ENCODE measurements at regions not wholly inside any gene's neighbourhood (a gene's known extent, or its start where the extent isn't known, plus 50 kb on each side); places are given as distances from the start of the nearest gene placed in this dataset.

- no peak for TF ChIP-seq HES4 (CRISPR knock-in tag; IDR thresholded peaks at IDR 0.05; ENCODE audit: borderline replicate concordance)
- no peak for TF ChIP-seq GATA4 (IDR thresholded peaks at IDR 0.05; ENCODE audit: borderline replicate concordance, low read depth)
- TF ChIP-seq SALL1 (CRISPR knock-in tag; IDR thresholded peaks at IDR 0.05), result no peak
Measured at GRCh38 chr18:53796040-53796729, 428.3 kb downstream of the MBD2 start (continued).

- POLR2A ChIA-PET, result no interaction called here
- no peak for TF ChIP-seq SALL2 (CRISPR knock-in tag; IDR thresholded peaks at IDR 0.05)
- no peak for TF ChIP-seq ZNF224 (CRISPR knock-in tag; IDR thresholded peaks at IDR 0.05)
- no peak for TF ChIP-seq LRRFIP1 (CRISPR knock-in tag; conservative IDR thresholded peaks at IDR 0.05)
- no peak for TF ChIP-seq PHF20 (CRISPR knock-in tag; IDR thresholded peaks at IDR 0.05)
- no peak for TF ChIP-seq ZNF720 (CRISPR knock-in tag; IDR thresholded peaks at IDR 0.05)
- TF ChIP-seq NAIF1 (CRISPR knock-in tag; IDR thresholded peaks at IDR 0.05; ENCODE audit: borderline replicate concordance), result no peak
- TF ChIP-seq ZBTB7B (CRISPR knock-in tag; IDR thresholded peaks at IDR 0.05), result no peak
- no peak for TF ChIP-seq MAFK (conservative IDR thresholded peaks at IDR 0.05 in 1 of 2, IDR thresholded peaks at IDR 0.05 in 1 of 2; ENCODE audit: low read length in 2 of 2)
- TF ChIP-seq, protein P1, sequence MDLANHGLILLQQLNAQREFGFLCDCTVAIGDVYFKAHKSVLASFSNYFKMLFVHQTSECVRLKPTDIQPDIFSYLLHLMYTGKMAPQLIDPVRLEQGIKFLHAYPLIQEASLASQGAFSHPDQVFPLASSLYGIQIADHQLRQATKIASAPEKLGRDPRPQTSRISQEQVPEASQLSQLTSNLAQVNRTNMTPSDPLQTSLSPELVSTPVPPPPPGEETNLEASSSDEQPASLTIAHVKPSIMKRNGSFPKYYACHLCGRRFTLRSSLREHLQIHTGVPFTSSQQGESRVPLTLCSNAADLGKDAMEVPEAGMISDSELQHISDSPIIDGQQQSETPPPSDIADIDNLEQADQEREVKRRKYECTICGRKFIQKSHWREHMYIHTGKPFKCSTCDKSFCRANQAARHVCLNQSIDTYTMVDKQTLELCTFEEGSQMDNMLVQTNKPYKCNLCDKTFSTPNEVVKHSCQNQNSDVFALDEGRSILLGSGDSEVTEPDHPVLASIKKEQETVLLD (CRISPR knock-in tag; IDR thresholded peaks at IDR 0.05; ENCODE audit: low read depth), result no peak
- no peak for TF ChIP-seq ZNF350 (CRISPR knock-in tag; IDR thresholded peaks at IDR 0.05; ENCODE audit: borderline replicate concordance, low read depth)
- TF ChIP-seq CBX2 (IDR thresholded peaks at IDR 0.05; ENCODE audit: low read depth, low read length), result no peak
- no peak for TF ChIP-seq CBX2 (CRISPR knock-in tag; IDR thresholded peaks at IDR 0.05; ENCODE audit: low read depth)
- TF ChIP-seq, protein P2, sequence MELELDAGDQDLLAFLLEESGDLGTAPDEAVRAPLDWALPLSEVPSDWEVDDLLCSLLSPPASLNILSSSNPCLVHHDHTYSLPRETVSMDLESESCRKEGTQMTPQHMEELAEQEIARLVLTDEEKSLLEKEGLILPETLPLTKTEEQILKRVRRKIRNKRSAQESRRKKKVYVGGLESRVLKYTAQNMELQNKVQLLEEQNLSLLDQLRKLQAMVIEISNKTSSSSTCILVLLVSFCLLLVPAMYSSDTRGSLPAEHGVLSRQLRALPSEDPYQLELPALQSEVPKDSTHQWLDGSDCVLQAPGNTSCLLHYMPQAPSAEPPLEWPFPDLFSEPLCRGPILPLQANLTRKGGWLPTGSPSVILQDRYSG (CRISPR knock-in tag; IDR thresholded peaks at IDR 0.05), result no peak
- TF ChIP-seq PCBP1 (IDR thresholded peaks at IDR 0.05; ENCODE audit: borderline replicate concordance, low read depth, low read length), result no peak
- no peak for TF ChIP-seq FOXO4 (CRISPR knock-in tag; conservative IDR thresholded peaks at IDR 0.05)
Measured at GRCh38 chr18:53795610-53796009, 428.9 kb downstream of the MBD2 start.

More at GRCh38 chr18:53795610-53796009, 428.9 kb downstream of the MBD2 start:
- Histone ChIP-seq H3K4me1 (ENCODE audit: insufficient read depth, low read length) (no peaks in the 10 kb centered on the region), H3K27me3 (ENCODE audit: control insufficient read depth in 1 of 2, insufficient read depth in 2 of 2, low read length in 2 of 2) (no peaks in the 10 kb centered on the region), H3K27ac (ENCODE audit: extremely low read length, insufficient read depth, low read length) (no peak overlapping the region), H3K9me3 (ENCODE audit: low read length) (peaks cover 5% of the 10 kb centered on the region; the same call in 1 of the 2 replicates), H3K4me3 (replicated peaks in 1 of 3; ENCODE audit: insufficient read depth in 1 of 3, low read depth in 2 of 3, low read length in 3 of 3) (no peak overlapping the region), H3K9ac (ENCODE audit: insufficient read depth, low read depth, low read length) (no peak overlapping the region), H4K20me1 (ENCODE audit: insufficient read depth, low read length) (no peaks in the 10 kb centered on the region), H3K4me2 (ENCODE audit: low read depth, low read length) (no peak overlapping the region), H2AFZ (ENCODE audit: low read length) (no peak overlapping the region), H3K79me2 (ENCODE audit: insufficient read depth, low read length) (no peaks in the 10 kb centered on the region), H3K36me3 (replicated peaks in 1 of 2; ENCODE audit: control insufficient read depth in 1 of 2, insufficient read depth in 2 of 2, low read length in 2 of 2) (no peaks in the 10 kb centered on the region)
- ATAC-seq (no peak), FAIRE-seq (no peak), DNase-seq (ENCODE audit: low spot score) (no peak)
- BruUV-seq (replicated peaks), result no TSS peak
- intact Hi-C loops (cut with micrococcal nuclease; ENCODE audit: unreplicated experiment), result no loop called here
- CTCF ChIA-PET (ENCODE audit: low intra/inter-chr PET ratio, low total read pairs), result no interaction called here
- in situ Hi-C loops (cut with HindIII; ENCODE audit: extremely low pct_ligation_motif_present, low pct_unique_long_range_greater_than_20kb), result no loop called here

Data from HepG2 (cell line).